ENCODE measurements at regions not wholly inside any gene's neighbourhood (a gene's known extent, or its start where the extent isn't known, plus 50 kb on each side); places are given as distances from the start of the nearest gene placed in this dataset.
"Not testable (repeated sequence)": the region's sequence is repeated elsewhere in the genome, so short reads cannot be mapped to it uniquely, and the experiment has no call there.

DNA sequence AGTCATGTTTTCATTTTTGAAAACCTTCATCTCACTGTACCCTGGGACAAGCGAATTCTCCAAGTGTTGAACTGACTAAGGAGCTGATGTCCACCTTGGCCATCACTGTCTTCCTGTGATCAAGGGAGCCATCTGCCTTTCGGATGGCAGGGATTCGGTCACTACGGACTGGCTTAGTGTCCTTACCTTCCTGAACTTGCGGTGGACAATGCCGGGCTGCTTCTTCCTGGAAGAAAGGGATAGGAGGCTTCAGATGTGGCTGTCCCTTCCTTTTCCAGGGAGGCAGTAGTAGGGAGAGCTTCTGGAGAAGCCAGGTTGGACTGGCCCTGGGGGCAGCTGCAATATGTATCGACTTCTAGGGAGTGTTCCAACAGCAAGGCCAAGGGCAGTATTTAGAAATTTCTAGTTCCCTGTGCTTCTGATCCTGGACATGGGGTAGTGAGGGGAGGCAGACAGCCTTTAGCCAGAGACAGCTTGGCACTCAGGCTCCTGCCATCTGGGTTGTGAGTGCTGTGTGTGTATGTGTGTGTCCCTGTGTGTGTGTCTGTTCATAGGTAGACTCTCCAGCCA lies 114.6 kb downstream of the IER5 start:
- no peak for DNase-seq (ENCODE audit: low read depth in 2 of 2)

DNA sequence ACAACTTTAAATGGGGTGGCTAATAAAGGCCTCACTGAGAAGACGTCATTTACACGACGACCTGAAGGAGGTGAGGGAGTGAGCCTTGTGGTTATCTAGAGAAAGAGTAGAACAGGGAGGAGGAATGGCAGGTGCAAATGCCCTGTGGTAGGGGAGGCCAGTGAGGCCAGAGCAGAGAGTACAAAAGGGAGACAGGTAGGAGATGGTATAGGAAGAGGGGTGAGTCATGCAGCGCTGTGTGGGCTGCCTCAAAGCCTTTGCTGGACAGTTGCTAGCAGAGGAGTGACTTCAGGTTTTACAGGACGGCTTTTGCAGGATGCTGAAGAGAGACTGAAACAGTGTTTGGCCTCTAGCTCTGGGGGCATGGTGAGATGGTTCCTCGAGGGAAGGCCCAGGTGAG lies 116.0 kb downstream of the IER5 start:
- no peak for DNase-seq (ENCODE audit: low read depth in 2 of 2)

- DNase-seq (ENCODE audit: low read depth in 2 of 2) = no peak
These were observed 117.4 kb downstream of the IER5 start for GRCh38 chr1:181205901-181206300.

- DNase-seq (ENCODE audit: low read depth in 2 of 2) = no peak
These were observed 118.0 kb downstream of the IER5 start for GRCh38 chr1:181206513-181206912.

DNA sequence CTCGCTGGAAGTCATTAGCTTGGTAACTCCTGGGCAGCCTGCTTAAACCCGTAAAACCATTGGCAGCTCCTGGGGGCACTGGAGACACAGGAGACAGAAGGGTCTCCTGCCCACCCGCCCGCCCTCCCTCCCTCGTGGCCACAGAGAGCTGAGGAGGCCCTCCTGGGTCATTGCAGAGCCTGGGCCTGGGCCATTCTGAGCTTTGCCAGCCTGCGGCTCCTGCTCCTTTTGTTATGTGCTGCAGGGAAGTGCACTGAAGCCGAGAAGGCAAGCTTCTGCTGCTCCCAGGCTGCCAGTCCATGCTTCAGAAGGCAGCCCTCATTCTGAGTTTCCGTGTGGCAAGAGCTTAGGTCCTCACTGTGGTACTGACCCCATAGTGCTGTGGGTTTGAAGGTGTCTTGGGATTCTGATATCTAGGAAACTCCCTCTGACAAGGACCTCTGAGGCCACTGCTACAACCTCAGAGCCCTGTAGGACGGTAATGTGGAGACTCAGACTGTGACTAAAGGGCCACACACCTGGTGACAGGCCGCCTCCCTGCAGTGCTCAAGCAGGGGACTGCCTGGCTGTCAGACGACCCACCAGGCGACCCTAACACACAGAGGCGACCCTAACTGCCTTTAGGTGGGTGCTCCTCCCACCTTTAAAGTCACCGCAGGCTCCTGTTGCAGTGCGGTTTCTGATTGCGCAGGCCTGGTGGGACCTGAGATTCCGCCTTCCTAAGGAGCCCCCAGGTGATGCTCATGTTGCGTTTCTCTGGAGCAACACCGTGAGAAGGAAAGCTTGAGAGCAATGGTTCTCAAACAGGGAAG lies 118.7 kb downstream of the IER5 start:
- no peak for DNase-seq (ENCODE audit: low read depth in 2 of 2)

GRCh38 chr1:181208083-181208482 lies 119.6 kb downstream of the IER5 start:
- no peak for DNase-seq (ENCODE audit: low read depth in 2 of 2)

DNA sequence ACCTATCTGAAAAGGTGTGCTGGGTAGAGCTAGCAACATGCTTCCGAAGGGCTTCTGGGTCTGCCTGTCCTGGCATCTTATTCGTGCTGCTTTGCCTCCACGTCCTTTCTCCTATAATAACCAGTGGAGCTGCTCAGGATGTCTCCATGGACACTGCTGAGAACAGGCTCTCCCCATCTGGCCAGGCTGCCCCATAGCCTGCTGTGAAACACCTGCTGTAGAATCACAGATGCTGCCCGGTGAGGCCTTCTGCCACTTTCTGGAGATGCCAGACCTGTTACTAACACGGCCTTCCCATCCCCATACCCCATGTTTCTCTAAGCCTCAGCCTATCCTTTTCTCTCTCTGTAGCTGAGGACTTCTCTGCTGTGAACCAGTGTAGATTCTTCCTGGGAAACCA lies 120.5 kb downstream of the IER5 start:
- DNase-seq (ENCODE audit: low read depth in 2 of 2) = no peak

GRCh38 chr1:181213056-181213455 lies 124.6 kb downstream of the IER5 start:
- no peak for DNase-seq (ENCODE audit: low read depth in 2 of 2)

DNA sequence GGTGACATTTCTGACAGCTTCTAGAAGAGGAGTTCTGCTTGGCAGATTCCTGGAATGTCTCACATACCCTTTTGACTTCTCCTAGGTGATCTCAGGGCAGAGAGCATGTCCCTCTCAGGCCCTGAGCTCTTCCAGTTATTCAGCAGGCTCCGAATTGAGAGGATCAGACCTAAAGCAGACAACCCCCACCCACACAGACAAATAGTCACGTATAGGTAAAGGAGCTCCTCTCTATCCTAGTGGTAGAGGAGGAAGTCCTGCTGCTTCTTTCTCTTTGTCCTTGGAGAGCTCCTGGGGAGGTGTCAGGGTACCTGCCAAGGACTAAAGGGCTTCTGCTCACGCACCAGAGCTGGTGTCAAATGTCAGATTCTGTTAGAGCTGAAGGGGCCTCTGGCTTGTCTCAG lies 128.1 kb downstream of the IER5 start:
- DNase-seq (ENCODE audit: low read depth in 2 of 2) = no peak

DNA sequence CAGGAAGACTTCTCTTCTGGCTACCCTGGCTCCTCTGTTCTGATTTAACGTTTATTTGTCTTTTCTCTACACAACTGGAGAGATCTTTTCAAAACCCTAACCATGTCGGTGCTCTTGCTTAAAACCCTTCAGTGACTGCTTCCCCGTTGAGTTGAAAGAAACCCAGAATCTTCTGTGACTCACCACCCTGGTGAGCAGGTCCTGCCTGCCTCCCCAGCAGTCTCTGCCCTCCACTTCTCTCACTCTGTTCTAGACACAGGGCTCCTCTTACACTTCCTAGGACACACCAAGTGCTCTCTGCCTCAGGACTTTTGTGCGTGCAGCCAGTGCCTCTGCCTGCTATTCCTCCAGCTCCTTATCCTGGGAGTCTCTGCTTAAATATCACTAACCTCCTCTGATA lies 131.4 kb downstream of the IER5 start:
- no peak for DNase-seq (ENCODE audit: low read depth in 2 of 2)

DNA sequence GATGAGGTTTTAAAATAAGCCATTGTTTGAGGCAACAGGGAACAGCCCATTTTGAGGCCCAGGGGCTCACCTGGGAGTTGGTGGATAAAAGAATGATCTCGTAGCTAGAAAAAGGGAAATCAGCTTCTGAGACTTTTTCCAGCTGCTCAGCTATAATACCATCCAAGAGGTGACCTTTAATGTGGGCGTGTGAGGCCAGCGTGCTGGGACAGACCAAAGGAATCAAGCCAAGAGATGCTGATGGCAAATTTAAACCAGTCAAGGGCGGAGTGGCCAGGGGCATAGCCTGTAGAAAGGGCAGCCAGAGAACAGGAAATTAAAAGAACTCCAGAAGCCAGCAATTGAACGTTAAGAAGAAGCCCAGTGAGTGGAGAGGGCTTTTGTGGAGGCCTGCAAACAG lies 132.6 kb downstream of the IER5 start:
- no peak for DNase-seq (ENCODE audit: low read depth in 2 of 2)

DNA sequence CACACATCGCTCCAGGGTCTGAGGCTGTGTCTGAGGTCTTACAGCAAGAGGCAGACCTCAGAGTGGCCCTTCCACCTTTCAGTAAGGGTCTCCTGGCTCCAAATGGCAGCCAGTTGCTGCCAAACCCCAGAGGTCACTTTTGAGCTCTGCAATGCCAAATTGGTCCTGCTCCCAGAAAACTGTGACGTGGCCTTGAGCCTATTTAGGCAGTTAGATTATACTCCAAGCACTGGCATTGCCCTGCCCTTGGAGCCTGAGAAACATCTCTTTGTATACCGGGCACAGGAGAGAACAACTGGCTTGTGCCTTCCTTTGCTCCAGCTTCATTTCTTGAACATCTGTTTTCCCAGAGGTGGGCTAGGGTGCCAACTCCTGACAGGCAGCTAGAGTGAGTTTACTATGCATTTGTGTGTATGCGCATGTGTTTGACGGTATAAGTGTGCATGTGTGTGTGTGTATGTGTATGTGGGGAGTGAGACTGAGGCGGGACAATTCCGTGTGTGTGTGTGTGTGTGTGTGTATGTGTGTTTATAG lies 134.5 kb downstream of the IER5 start:
- DNase-seq (ENCODE audit: low read depth in 2 of 2) = no peak

DNA sequence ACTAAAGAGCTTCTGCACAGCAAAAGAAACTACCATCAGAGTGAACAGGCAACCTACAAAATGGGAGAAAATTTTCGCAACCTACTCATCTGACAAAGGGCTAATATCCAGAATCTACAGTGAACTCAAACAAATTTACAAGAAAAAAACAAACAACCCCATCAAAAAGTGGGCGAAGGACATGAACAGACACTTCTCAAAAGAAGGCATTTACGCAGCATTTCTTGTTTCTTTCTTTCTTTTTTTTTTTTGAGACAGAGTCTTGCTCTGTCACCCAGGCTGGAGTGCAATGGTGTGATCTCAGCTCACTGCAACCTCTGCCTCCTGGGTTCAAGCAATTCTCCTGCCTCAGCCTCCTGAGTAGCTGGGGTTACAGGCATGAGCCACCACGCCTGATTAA lies 138.2 kb downstream of the IER5 start:
- DNase-seq (ENCODE audit: low read depth in 2 of 2) = not testable (repeated sequence)

- DNase-seq (ENCODE audit: low read depth in 2 of 2) = no peak
These were observed 150.6 kb downstream of the IER5 start for GRCh38 chr1:181239086-181239485.

DNA sequence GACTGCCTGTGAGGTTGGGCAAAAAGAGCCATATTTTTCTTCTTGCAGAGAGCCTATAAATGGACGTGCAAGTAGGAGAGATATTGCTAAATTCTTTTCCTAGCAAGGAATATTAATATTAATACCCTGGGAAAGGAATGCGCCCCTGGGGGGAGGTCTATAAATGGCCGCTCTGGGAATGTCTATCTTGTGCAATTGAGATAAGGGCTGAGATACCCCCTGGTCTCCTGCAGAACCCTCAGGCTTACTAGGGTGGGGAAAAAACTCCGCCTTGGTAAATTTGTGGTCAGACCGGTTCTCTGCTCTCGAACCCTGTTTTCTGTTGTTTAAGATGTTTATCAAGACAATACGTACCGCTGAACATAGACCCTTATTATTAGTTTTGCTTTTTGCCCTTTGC lies 157.8 kb downstream of the IER5 start:
- not testable (repeated sequence) for DNase-seq (ENCODE audit: low read depth in 2 of 2)

DNA sequence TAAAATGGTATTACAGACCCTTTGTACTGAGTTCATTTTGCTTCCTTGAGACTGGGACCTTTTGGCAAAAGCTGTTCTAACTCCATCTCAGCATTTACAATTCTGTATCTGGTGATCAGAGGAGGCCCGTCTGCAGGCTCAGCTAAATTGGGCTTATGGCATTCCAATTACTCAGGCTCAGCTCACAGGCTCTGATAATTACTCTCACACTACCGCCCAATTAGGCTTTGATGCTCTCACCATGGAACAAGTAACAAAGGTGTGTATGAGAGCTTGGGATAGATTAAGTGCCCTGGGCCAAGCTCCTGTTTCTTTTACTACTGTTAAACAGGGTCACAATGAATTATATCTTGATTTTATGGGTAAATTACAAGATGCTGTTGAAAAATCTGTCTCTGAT lies 159.9 kb downstream of the IER5 start:
- not testable (repeated sequence) for DNase-seq (ENCODE audit: low read depth in 2 of 2)

- no peak for DNase-seq (ENCODE audit: low read depth in 2 of 2)
These were observed 160.7 kb downstream of the IER5 start for GRCh38 chr1:181249186-181249585.

DNA sequence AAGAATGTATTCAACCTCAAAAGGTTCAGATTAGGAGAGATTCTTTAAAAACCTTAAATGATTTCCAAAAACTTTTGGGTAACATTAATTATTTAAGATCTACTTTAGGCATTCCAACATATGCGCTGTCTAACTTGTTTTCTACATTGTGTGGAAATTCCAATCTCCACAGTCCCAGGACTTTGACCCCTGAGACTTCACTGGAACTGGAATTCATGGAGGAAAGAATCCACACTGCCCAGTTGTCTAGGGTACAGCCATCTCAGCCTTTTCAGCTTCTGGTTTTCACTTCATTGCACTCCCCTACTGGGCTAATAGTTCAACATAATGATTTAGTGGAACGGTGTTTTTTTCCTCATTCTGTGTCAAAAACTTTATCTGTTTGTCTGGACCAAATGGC lies 161.5 kb downstream of the IER5 start:
- no peak for DNase-seq (ENCODE audit: low read depth in 2 of 2)

DNA sequence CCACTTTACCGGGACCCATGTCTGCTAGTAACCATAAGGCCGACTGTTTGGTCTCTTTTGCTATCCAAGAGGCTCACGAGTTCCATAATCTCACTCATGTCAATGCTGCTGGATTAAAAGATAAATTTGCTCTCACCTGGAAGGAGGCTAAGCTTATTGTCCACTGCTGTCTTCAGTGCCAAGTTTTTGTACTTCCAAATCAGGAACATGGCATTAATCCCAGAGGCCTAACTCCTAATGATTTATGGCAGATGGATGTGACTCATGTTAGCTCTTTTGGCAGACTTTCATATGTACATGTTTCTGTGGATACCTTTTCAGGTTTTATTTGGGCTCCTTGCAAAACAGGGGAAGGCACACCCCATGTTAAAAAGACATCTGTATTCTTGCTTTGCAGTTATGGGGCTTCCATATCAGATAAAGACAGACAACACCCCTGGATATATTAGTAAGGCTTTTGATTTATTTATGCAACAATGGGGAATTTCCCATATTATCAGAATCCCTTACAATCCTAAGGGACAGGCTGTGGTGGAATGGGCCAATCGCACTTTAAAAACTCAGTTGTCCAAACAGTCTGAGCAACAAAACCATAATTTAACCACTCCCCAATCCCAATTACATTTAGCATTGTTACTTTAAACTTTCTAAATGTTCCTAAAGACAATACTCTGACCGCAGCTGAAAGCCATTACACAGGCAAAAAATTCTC lies 162.7 kb downstream of the IER5 start:
- no peak for DNase-seq (ENCODE audit: low read depth in 2 of 2)

- DNase-seq (ENCODE audit: low read depth in 2 of 2) = no peak
These were observed 163.2 kb downstream of the IER5 start for GRCh38 chr1:181251713-181252075.

DNA sequence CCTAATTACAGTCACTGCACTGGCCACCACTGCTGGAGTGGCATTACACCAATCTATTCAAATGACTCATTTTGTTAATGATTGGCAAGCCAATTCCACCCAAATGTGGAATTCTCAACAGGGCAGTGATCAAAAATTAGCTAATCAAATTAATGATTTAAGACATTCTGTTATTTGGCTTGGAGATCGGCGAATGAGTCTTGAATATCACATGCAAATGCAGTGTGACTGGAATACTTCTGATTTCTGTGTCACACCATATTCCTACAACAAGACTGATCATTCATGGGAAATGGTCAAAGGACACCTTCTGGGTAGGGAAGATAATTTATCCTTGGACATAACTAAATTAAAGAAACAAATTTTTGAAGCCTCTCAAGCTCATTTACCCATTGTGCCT lies 165.1 kb downstream of the IER5 start:
- DNase-seq (ENCODE audit: low read depth in 2 of 2) = not testable (repeated sequence)

GRCh38 chr1:181255270-181255929 lies 166.9 kb downstream of the IER5 start:
- no peak for DNase-seq (ENCODE audit: low read depth in 2 of 2)
